ENCODE measurements at regions not wholly inside any gene's neighbourhood (a gene's known extent, or its start where the extent isn't known, plus 50 kb on each side); places are given as distances from the start of the nearest gene placed in this dataset.
"Not testable (repeated sequence)": the region's sequence is repeated elsewhere in the genome, so short reads cannot be mapped to it uniquely, and the experiment has no call there.

DNA sequence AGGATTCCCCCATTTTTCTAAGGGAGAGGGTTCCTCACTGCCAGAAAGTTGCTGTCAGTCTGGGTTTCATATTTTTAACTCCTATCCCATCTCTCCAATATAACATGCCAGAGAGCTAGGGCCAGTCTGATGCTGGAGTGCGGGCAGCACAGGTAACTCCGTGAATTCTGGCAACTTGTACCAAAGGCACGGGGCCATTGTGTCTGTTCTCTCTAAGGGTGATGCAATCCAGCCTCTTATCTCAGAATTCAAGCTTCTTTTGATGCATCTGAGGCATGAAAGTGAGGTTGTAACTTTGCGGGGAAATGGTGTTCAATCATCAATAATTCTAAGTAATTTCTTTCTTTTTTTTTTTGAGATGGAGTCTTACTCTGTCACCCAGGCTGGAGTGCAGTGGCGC is 1074.4 kb downstream of the TYW1 start:
- Mint-ChIP-seq H3K4me3 (no peak overlapping the region), H3K27ac (no peak overlapping the region), H3K4me1 (no peaks in the 10 kb centered on the region), H3K9me3 (peaks cover 9 to 11% of the 10 kb centered on the region in 2 donors), H3K36me3 (no peaks in the 10 kb centered on the region), H3K27me3 (ENCODE audit: low read depth in 2 of 2) (no peaks in the 10 kb centered on the region)
- intact Hi-C loops (cut with micrococcal nuclease) = no loop called here
- Histone ChIP-seq H3K4me1 (ENCODE audit: control insufficient read depth, insufficient read depth, low read length) (no peaks in the 10 kb centered on the region), H3K36me3 (ENCODE audit: control insufficient read depth, insufficient read depth, low read length) (no peaks in the 10 kb centered on the region), H3K27me3 (ENCODE audit: control insufficient read depth, insufficient read depth, low read length) (no peaks in the 10 kb centered on the region), H3K27ac (ENCODE audit: low read length) (no peak overlapping the region), H3K4me3 (ENCODE audit: low read length) (no peak overlapping the region), H3K9me3 (ENCODE audit: control insufficient read depth, insufficient read depth, low read length) (peaks cover 6% of the 10 kb centered on the region)
- ATAC-seq (no peak), DNase-seq (no peak)
- TF ChIP-seq CTCF (IDR thresholded peaks at IDR 0.05) = no peak
- 66% methylated on average over 4 of the region's 5 CpGs for WGBS (ENCODE audit: insufficient coverage)

GRCh38 chr7:68073701-68074100 is 1077.1 kb downstream of the TYW1 start:
- no peak for DNase-seq
- H3K36me3 ChIP-seq (ENCODE audit: control insufficient read depth, insufficient read depth, low read length) = no peaks in the 10 kb centered on the region
- Mint-ChIP-seq H3K27ac (no peak overlapping the region), H3K27me3 (ENCODE audit: low read depth in 2 of 2) (no peaks in the 10 kb centered on the region), H3K9me3 (peaks cover 12 to 18% of the 10 kb centered on the region in 2 donors), H3K4me3 (no peak overlapping the region), H3K4me1 (no peaks in the 10 kb centered on the region), H3K36me3 (no peaks in the 10 kb centered on the region)
- intact Hi-C loops (cut with micrococcal nuclease) = no loop called here
- H3K4me3 ChIP-seq (ENCODE audit: low read length) = no peak overlapping the region
- 75% methylated on average over 5 of the region's 5 CpGs for WGBS (ENCODE audit: insufficient coverage)
- ATAC-seq = no peak
- no peak for TF ChIP-seq CTCF (IDR thresholded peaks at IDR 0.05)
- H3K4me1 ChIP-seq (ENCODE audit: control insufficient read depth, insufficient read depth, low read length) = no peaks in the 10 kb centered on the region
- H3K9me3 ChIP-seq (ENCODE audit: control insufficient read depth, insufficient read depth, low read length) = peaks cover 6% of the 10 kb centered on the region
- H3K27ac ChIP-seq (ENCODE audit: low read length) = no peak overlapping the region
- no peaks in the 10 kb centered on the region for H3K27me3 ChIP-seq (ENCODE audit: control insufficient read depth, insufficient read depth, low read length)

DNA sequence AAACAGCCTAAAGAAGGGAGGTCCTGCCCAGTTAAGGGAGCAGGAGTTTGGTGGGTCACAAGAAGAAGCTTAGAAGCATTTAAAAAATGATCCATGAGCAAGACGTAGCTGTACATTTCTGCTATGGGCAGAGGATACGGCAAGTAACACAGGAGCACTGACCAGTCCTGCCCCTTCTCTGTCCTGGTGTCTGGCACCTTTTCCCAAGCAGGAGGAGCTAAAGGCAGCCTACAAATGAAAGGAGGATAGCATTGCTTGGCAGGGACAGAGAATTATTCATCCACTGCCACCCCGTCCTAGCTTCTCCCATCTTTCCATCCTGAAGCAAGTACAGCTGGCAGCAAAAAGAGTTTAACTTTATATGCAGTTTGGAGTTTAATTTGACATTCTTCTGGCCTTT is 1077.6 kb downstream of the TYW1 start:
- H3K27me3 Mint-ChIP-seq (ENCODE audit: low read depth in 2 of 2) = no peaks in the 10 kb centered on the region
- no peak overlapping the region for H3K27ac ChIP-seq (ENCODE audit: low read length)
- TF ChIP-seq CTCF (IDR thresholded peaks at IDR 0.05) = no peak
- no peaks in the 10 kb centered on the region for H3K36me3 ChIP-seq (ENCODE audit: control insufficient read depth, insufficient read depth, low read length)
- intact Hi-C loops (cut with micrococcal nuclease) = no loop called here
- DNase-seq (no peak), ATAC-seq (no peak)
- H3K4me1 ChIP-seq (ENCODE audit: control insufficient read depth, insufficient read depth, low read length) = no peaks in the 10 kb centered on the region
- no peaks in the 10 kb centered on the region for H3K4me1 Mint-ChIP-seq
- no peaks in the 10 kb centered on the region for H3K36me3 Mint-ChIP-seq
- no peak overlapping the region for H3K4me3 ChIP-seq (ENCODE audit: low read length)
- WGBS (ENCODE audit: insufficient coverage) = 99% methylated on average over 3 of the region's 3 CpGs
- H3K27me3 ChIP-seq (ENCODE audit: control insufficient read depth, insufficient read depth, low read length) = no peaks in the 10 kb centered on the region
- H3K9me3 Mint-ChIP-seq = peaks cover 11 to 21% of the 10 kb centered on the region in 2 donors
- peaks cover 6% of the 10 kb centered on the region for H3K9me3 ChIP-seq (ENCODE audit: control insufficient read depth, insufficient read depth, low read length)
- H3K27ac Mint-ChIP-seq = no peak overlapping the region
- no peak overlapping the region for H3K4me3 Mint-ChIP-seq

- Histone ChIP-seq H3K9me3 (ENCODE audit: control insufficient read depth, insufficient read depth, low read length) (peaks cover 5% of the 10 kb centered on the region), H3K27ac (ENCODE audit: low read length) (no peak overlapping the region), H3K36me3 (ENCODE audit: control insufficient read depth, insufficient read depth, low read length) (no peaks in the 10 kb centered on the region), H3K4me3 (ENCODE audit: low read length) (no peak overlapping the region), H3K27me3 (ENCODE audit: control insufficient read depth, insufficient read depth, low read length) (no peaks in the 10 kb centered on the region), H3K4me1 (ENCODE audit: control insufficient read depth, insufficient read depth, low read length) (no peaks in the 10 kb centered on the region)
- H3K4me3 Mint-ChIP-seq = no peak overlapping the region
- no peak for ATAC-seq
- H3K27me3 Mint-ChIP-seq (ENCODE audit: low read depth in 2 of 2) = no peaks in the 10 kb centered on the region
- DNase-seq = no peak
- no peak overlapping the region for H3K27ac Mint-ChIP-seq
- WGBS (ENCODE audit: insufficient coverage) = 88% methylated on average over 3 of the region's 5 CpGs
- H3K4me1 Mint-ChIP-seq = no peaks in the 10 kb centered on the region
- intact Hi-C loops (cut with micrococcal nuclease) = no loop called here
- no peaks in the 10 kb centered on the region for H3K36me3 Mint-ChIP-seq
- no peak for TF ChIP-seq CTCF (IDR thresholded peaks at IDR 0.05)
- peaks cover 13 to 27% of the 10 kb centered on the region in 2 donors for H3K9me3 Mint-ChIP-seq
Measured at GRCh38 chr7:68078157-68078710, 1081.6 kb downstream of the TYW1 start.

DNA sequence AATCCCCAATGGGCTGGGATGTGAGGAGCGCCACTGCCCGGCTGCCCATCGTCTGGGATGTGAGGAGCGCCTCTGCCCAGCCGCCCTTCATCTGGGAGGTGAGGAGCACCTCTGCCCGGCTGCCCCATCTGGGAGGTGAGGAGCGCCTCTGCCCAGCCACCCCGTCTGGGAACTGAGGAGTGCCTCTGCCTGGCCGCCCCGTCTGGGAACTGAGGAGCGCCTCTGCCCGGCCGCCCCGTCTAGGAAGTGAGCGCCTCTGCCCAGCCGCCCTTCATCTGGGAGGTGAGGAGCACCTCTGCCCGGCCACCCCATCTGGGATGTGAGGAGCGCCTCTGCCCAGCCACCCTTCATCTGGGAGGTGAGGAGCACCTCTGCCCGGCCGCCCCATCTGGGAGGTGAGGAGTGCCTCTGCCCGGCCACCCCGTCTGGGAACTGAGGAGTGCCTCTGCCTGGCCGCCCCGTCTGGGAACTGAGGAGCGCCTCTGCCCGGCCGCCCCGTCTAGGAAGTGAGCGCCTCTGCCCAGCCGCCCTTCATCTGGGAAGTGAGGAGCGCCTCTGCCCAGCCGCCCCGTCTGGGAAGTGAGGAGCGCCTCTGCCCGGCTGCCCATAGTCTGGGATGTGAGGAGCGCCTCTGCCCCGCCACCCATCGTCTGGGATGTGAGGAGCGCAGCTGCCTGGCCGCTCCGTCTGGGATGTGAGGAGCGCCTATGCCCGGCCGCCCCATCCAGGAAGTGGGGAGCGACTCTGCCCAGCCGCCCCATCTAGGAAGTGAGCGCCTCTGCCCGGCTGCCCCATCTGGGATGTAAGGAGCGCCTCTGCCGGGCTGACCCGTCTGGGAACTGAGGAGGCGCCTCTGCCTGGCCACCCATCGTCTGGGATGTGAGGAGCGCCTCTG is 1085.7 kb downstream of the TYW1 start:
- H3K27ac Mint-ChIP-seq; H3K27me3 Mint-ChIP-seq (ENCODE audit: low read depth in 2 of 2); H3K36me3 ChIP-seq (ENCODE audit: control insufficient read depth, insufficient read depth, low read length); H3K4me3 ChIP-seq (ENCODE audit: low read length); intact Hi-C loops (cut with micrococcal nuclease); ATAC-seq; H3K4me1 Mint-ChIP-seq; H3K4me3 Mint-ChIP-seq; H3K27ac ChIP-seq (ENCODE audit: low read length); H3K27me3 ChIP-seq (ENCODE audit: control insufficient read depth, insufficient read depth, low read length); DNase-seq; H3K36me3 Mint-ChIP-seq; H3K4me1 ChIP-seq (ENCODE audit: control insufficient read depth, insufficient read depth, low read length): not testable (repeated sequence)
- H3K9me3 ChIP-seq (ENCODE audit: control insufficient read depth, insufficient read depth, low read length) = peaks cover 12% of the 10 kb centered on the region
- 94% methylated on average over 54 of the region's 54 CpGs for WGBS (ENCODE audit: insufficient coverage)
- peaks cover 13 to 26% of the 10 kb centered on the region in 2 donors for H3K9me3 Mint-ChIP-seq

Data from natural killer cell (primary cell).